ENCODE measurements at regions not wholly inside any gene's neighbourhood (a gene's known extent, or its start where the extent isn't known, plus 50 kb on each side); places are given as distances from the start of the nearest gene placed in this dataset.
"Not testable (repeated sequence)": the region's sequence is repeated elsewhere in the genome, so short reads cannot be mapped to it uniquely, and the experiment has no call there.

DNA sequence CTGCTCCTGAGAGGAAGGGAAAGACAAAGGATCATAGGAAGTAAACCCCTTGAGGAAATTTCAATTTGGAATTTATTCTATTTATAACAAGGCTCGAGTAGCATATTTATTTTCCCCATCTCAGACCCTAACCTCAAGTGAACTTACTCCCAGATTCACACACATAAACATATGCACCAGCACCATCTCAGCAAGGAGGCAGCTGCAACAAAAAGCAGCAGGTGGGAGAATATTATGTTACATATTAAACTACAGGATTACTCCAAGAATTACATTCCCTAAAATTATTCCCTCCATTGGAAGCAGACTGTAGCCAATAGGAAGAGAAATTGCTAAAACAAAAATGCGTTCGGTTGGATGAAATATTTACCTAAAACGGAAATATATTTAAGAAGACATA lies 108.4 kb upstream of the PRSS3 start:
- POLR2A ChIA-PET, result no interaction called here
- CTCF ChIA-PET, result no interaction called here

DNA sequence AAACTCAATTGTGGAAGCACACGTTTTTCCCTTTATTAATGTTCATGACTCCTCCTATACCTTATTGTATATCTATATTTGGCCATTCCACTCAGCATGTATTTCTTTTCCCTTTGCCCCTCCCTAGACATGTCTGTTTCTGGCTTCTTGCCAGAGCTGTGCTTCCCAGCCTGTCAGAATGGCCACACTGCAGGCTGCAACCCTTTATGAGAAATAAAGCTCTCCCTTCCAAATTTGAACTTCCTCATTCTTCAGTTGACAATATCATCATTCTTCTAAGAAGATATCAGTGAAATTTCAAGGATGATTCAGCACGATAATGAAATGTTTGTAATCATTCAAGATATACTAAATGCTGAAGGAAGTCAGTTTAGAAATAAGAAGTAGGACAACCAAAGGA lies 107.6 kb upstream of the PRSS3 start:
- ChIA-PET POLR2A (no interaction called here), CTCF (no interaction called here)

DNA sequence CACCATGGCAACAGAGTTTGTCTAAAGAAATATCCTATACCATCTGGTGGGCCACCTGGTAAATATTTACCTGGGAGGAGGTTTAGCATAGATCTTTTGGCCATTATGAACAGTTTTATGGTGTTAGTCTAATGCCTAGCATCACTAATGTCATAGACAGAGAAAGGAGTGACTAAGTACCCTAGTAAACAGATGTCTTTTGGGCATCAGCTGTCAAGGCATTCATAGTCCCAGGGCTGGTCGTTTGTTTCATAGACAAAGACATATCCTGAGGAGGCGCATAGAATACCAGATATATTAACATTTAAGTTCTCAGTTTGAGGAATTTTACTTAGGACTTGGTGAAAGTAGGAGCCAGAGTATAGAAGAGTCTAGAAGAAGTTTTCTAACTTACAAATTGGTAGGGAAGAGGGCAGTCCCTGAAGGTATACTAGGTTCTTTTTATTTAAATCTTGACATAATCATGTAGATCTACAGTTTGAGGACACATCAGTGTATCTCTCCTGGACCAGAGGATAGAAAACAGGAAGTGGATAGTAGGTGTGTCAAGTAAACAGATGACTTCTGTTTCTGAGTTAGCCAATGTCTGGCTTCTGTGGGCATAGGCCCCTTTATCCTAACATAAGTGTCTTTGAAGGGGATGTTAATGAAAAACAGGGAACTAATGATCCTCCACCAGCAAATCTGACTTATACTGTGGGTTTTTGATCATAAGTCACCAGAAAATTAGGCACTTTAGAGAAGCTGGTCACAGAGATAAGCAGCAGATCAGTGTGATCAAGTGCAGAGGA lies 105.0 kb upstream of the PRSS3 start:
- ChIA-PET CTCF (no interaction called here), POLR2A (no interaction called here)

DNA sequence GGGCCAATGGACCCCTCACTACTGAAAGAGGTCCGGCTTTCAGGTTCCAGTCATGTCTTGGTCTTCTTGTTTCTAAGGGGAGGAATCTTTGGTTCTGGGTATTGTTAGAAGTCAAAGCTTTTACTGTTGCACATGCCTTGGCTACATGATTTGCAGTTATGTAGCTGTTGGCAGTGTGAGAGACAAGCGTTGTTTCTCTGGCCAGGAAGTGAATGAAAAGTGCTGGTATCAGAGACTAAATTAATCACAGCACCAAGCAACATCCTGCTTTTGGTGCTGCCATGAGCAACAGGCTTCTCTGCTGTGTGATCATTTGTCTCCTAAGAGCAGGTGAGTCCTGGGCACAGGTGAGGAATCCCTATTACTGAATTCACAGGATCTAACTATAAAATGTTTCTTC lies 100.1 kb upstream of the PRSS3 start:
- ChIA-PET POLR2A (no interaction called here), CTCF (no interaction called here)

DNA sequence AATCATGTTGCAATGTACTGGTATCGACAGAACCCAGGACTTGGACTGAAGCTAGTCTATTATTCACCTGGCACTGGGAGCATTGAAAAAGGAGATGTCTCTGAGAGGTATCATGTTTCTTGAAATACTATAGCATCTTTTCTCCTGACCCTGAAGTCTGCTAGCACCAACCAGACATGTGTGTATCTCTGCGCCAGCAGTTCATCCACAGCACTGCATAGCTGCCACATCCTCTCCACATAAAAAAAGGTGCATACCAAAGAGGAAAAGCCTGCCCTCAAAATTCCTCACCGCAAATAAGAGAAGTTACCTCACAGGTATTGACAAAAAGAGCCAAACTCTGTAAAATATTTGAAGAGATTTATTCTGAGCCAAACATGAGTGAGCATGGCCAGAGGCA lies 99.5 kb upstream of the PRSS3 start:
- POLR2A ChIA-PET, result no interaction called here
- CTCF ChIA-PET, result no interaction called here

DNA sequence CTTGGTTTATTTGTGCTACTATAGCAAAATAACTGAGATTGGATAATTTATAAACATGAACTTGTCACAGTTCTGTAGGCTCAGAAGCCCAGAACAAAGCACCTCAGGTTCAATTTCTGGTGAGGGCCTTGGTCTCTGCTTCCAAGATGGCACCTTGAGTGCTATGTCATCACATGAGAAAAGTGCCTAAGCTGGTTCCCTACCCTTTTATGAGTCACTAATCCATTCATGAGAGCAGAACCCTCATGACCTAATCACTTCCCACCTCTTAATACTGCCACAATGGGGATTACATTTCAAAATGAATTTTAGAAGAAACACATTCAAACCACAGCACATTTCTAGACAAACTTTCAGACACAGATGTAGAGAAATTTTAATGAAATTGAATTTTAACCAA lies 98.2 kb upstream of the PRSS3 start:
- ChIA-PET POLR2A (no interaction called here), CTCF (no interaction called here)

DNA sequence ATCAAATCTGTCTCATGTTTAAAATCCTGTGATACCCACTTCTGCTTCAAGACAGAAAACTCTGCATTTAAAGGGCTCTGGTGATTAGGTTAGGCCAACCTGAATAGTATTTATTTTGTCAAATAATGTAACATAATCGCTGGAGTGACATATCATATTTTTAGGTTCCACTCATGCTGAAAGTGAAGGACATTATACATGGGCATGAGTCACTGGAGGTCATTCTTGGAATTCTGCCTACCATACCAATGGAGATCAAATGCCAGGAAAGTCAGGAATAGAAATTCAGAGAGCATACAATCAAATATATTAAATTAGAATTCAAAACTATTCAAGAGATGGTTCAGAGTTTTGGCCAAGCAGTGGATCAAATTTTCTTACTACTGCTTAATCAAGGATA lies 97.1 kb upstream of the PRSS3 start:
- ChIA-PET POLR2A (no interaction called here), CTCF (no interaction called here)

DNA sequence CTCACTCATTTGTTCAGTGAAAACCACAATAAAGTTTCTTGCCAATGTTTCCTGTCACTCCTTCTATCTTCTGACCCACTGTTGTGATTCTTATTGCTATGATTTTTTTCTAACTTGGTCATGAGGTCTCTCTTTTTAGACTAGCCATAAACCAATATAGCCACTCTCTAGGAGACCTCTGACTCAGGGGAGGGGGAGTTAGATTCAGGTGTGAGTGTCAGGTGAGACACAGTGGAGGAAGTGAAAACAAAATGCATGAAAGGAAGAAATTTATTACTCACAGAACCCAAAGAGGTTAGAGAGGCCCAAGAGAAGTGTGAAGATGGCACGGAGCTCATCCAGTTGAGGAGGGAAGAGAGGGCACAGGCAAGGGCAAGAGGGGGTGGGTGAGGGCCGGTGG lies 94.4 kb upstream of the PRSS3 start:
- CTCF ChIA-PET, POLR2A ChIA-PET: not testable (repeated sequence)

DNA sequence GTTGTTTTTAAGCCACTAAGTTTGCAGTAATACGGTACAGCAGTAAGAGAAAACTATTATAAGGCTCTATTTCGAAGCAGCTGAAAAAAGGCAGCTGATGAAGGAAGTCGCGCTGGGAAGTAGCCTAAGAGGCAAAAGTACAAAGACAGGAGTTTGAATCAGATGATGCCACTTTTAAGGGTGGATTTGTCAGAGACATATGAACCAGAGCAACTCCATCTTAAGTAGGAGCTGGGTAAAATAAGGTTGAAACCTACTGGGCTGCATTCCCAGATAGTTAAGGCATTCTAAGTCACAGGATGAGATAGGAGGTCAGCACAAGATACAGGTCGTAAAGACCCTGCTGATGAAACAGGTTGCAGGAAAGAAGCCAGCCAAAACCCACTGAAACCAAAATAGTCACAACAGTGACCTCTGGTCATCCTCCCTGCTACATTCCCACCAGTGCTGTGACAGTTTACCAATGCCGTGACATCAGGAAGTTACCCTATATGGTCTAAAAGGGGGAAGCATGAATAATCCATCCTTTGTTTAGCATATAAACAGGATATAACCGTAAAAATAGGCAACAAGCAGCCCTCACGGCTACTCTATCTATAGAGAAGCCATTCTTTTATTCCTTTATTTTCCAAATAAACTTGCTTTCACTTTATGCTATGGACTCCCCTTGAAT lies 91.8 kb upstream of the PRSS3 start:
- POLR2A ChIA-PET, result no interaction called here
- CTCF ChIA-PET, result no interaction called here

DNA sequence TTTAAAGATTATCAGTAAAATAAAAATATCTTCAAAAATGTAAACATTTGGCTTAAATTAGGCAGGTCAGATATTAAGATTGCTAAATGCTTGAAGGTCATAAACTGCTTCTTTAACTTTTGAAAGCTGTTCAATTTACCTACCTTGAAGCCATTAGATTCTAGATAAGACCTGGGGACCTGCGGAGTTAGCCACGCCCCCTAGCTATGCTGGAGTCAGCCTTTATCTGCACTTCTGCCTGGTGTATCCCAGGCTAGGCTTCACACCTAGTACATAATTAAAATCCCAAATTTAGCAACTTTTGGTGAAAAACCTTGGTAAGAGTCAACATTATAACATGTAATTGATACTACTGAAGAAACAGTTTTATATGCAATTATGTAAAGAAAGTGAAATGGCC lies 89.9 kb upstream of the PRSS3 start:
- POLR2A ChIA-PET, result not testable (repeated sequence)
- CTCF ChIA-PET, result interaction anchor here (1.3 kb wide), 1 partner anchor 16 kb away, joined by 3 read pairs; no protein-coding TSS in a partner anchor

DNA sequence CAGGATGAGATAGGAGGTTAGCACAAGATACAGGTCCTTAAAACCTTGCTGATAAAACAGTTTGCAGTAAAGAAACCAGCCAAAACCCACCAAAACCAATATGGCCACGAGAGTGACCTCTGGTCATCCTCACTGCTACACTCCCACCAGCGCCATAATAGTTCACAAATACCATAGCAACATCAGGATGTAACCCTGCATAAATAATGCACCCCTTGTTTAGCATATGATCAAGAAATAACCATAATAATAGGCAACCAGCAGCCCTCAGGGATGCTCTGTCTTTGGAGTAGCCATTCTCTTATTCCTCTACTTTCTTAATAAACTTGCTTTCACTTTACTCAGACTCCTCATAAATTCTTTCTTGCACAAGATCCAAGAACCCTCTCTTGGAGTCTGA lies 86.9 kb upstream of the PRSS3 start:
- POLR2A ChIA-PET, result no interaction called here
- CTCF ChIA-PET, result interaction anchor here (1.2 kb wide), 1 partner anchor 84 kb away, joined by 3 read pairs; no protein-coding TSS in a partner anchor

DNA sequence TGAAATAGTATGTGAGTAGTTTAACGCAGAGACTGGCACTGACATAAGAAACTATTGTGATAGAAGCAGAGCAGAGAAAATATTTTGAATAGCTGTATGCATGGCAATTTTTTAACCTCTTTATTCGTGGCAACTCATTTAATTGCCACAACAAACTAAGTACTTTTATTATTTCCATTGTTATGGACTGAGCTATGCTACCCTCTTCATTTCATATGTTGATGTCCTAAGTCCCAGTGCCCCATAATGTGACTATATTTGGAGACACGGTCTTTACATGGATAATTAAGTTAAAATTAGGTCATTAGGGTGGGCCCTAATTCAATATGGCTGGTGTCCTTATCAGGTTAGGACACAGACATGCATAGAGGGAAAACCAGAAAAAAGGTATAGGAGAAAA lies 86.1 kb upstream of the PRSS3 start:
- CTCF ChIA-PET, result no interaction called here
- POLR2A ChIA-PET, result no interaction called here

DNA sequence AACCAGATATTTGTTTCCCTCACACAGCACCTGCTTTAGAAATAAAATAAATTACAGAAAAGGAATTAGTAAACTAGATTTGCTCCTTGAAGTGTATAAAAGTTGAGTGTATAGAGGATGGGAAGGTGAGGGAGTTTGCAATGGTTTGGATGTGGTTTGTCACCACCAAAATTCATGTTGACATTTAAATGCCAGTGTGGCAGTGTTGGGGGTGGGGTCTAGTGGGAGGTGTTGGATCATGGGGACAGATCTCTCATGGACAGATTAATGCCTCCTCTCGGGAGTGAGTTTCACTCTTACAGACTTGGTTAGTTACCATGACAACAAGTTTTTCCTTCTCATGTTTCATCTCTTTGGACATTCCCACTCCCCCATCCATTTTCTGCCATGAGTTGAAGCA lies 83.9 kb upstream of the PRSS3 start:
- POLR2A ChIA-PET, CTCF ChIA-PET: not testable (repeated sequence)

DNA sequence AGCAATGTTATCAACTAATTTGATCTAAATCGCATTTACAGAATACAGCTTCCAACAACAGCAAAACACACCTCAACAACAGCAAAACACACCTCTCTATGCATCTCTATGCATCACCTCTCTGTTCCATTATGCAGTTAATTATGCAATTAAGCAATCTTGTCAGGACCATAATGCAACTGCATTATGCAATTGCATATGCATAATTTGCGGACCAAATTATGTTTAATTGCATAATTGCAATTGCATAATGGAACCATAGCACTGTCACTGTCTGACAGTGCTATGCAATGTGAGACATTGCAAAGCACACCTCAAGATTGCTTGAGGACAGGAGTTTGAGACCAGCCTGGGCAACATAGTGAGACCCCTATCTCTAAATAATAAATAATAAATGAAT lies 80.4 kb upstream of the PRSS3 start:
- ChIA-PET POLR2A (no interaction called here), CTCF (interaction anchor here (1.1 kb wide), 1 partner anchor 91 kb away, joined by 3 read pairs; no protein-coding TSS in a partner anchor)

DNA sequence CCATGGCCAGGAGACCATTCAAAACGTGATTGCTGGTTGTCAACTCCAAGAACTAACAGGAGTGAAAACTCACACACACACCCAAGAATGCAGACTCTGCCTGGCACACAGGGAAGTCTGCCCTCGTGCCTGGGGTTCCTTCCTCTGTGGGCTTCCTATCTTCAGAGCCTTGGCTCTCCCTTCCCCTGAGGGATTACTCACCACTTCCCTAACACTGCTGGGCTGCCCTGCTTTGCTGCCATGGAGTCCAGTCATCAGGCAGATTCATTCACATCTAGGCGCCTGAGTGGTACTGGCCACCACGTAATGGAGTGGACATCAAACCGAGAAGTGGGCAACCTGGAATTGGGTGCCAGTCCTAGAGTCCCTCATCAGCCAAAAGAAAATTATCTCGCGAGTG lies 76.4 kb upstream of the PRSS3 start:
- ChIA-PET CTCF (interaction anchor here (0.6 to 1.3 kb wide), 4 partner anchors 70 to 196 kb away, joined by 3 to 4 read pairs (median 4); no protein-coding TSS in a partner anchor), POLR2A (no interaction called here)

DNA sequence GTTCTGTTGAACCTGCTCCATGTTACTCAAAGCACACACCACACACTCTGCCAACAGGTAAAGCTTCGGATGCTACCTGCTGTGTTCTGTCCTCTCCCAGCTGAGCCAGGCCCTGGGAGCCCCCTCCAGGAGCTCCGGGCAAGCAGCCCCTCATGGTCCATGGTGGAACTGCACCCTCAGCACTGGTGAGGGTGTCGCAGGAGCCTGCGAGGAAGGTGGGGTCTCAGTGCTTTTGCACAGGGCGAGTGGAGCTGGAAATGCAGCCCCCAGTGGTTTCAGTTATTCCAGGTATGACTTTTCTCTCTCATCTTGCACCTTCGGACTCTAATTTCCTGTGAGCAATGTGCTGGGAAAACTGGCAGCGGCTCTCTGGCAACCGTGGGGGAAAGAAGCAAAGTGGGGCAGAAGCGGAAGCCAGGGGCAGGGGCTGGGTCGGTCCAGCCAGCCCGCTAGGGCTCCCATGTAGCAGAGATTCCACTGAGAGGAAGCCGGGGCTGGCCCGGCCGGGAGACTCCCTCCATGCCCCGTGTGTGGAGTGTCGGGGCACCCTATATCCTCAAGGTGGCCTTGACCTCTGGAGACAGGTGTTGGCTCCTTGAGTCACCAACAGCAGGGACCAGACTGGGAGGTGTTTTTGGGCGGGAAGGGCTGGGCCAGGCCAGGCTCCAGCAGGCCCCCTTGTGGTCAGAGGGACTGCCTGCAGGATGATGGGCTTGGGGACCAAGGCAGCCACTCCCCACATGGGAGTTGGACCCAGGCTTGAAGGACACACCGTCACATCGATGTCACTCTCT lies 75.6 kb upstream of the PRSS3 start:
- ChIA-PET POLR2A (no interaction called here), CTCF (interaction anchor here (0.6 to 3.0 kb wide), 7 partner anchors 70 to 195 kb away, joined by 3 to 61 read pairs (median 4); no protein-coding TSS in a partner anchor)

DNA sequence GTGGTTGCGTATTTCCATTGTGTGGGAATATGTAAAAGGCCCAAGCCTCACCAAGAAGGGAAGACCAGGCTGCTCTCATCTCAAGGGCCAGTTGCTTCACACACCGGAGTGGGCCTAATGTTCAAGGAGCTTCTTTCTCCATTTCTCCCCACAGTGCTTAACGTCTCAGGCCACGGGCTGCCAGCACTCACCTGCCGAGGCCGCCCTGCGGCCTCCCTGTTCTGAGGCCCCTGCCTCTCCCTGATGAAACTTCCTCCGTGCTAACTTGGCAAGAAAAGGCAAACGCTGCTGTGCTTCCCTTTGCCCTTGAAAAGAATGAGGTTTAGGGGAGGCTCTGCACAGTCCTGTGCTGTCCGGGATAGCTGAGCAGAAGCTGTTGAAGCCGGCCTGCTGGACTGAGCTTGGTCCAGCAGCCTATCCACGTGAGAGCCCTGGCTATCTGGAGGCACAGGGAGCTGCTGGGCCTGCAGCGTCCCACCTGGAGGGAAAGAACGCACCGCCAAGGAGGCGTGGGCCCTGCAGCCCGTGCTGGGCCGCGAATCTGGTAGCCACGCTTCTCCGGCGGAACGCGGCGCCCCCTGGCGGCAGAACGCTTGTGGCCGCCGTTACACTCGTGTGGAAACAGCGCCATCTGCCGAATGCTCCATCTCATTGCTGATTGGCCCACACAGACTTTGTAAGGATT lies 73.5 kb upstream of the PRSS3 start:
- ChIA-PET POLR2A (no interaction called here), CTCF (interaction anchor here (0.7 to 3.0 kb wide), 12 partner anchors 9 to 105 kb away, joined by 3 to 61 read pairs (median 4); no protein-coding TSS in a partner anchor)

DNA sequence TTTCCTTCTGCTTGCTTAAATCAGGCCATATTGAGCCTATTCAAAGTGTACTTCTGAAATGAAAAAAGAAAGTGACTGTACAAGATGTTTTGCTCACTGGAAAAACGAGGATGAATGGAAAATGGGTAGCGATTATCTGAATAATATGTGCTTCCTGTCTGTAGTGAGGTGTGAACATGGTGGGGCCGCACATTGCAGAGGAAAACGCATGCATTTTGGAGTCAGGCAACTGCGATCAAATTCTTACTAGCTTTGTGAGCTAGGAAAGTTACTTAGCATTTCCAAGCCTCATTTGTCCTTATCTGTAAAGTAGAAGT lies 73.0 kb upstream of the PRSS3 start:
- CTCF ChIA-PET, result interaction anchor here (0.9 to 3.0 kb wide), 5 partner anchors 89 to 103 kb away, joined by 5 to 61 read pairs (median 12); no protein-coding TSS in a partner anchor
- POLR2A ChIA-PET, result no interaction called here

DNA sequence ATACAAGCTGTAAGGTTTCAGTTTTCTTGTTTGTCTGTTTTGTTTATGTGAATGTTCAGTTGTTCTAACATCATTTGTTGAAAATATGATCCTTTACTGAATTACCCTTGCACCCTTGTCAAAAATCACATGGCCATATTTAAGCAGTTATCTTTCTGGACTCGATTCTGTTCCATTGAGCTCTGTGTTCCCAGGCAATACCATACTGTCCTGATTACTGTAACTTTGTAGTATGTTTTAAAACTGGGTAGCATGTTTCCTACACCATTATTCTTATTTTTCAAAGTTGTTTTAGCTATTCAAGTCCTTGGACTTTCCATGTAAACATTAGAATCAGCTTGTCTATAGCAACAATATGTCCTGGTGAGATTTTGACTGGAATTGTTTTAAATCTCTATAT lies 66.7 kb upstream of the PRSS3 start:
- CTCF ChIA-PET, result interaction anchor here (1.2 kb wide), 1 partner anchor 15 kb away, joined by 3 read pairs; no protein-coding TSS in a partner anchor

DNA sequence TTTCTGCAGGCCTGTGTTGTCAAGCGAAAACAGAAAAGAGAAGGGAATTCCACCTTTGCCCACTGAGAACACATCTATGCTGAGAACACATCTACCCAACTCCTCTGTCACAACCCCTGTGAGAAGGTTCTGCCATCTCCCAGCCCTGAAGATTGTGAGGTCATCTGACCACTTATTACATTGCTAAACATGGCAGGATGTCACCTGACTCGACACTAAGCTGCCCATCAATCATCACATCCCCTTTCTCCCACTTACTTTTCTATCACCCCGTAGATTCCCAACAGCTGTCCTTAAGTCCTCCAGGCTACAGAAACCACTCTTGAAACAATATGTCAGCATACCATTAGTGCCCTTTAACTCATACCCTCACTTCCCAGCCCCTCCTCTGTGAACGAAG lies 64.2 kb upstream of the PRSS3 start:
- ChIA-PET CTCF (interaction anchor here (1.0 to 1.4 kb wide), 2 partner anchors 10 to 107 kb away, joined by 3 to 5 read pairs; no protein-coding TSS in a partner anchor), POLR2A (no interaction called here)

More for the DNA sequence above, 66.7 kb upstream of the PRSS3 start:
- POLR2A ChIA-PET, result no interaction called here
